Activated T-cell treated with anti-CD3 and anti-CD28 coated beads, Interleukin-2, amount 50 U/mL, for 48 hours (primary cell): ENCODE measurements at regions not wholly inside any gene's neighbourhood (a gene's known extent, or its start where the extent isn't known, plus 50 kb on each side); places are given as distances from the start of the nearest gene placed in this dataset.
"Not testable (repeated sequence)": the region's sequence is repeated elsewhere in the genome, so short reads cannot be mapped to it uniquely, and the experiment has no call there.

ENCODE experiments used
- DNase-seq, 2 experiments: peaks; one replicate each; pipeline ENCODE4 v3.0.0-alpha.2; 2020

DNA sequence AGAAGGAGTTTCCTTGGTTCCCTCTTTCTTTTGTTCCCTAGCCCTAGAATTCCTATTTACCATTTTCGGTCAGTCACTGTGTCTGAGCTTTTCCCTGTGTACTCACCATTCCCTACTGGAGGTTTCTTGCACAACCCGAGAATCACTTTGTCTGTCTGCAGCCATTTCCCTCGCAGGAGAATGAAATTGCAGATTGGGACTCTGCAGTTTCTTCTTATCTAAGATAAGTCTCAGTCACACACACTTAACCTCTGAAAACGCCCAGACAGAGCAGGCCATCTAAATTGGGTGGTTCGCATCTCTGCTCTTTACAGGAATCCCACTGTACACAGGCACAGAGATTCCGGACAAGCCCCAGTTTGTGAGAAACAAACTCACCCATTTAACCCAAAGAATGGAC is 58.6 kb upstream of the CNTNAP2 start:
- no peak for DNase-seq

DNA sequence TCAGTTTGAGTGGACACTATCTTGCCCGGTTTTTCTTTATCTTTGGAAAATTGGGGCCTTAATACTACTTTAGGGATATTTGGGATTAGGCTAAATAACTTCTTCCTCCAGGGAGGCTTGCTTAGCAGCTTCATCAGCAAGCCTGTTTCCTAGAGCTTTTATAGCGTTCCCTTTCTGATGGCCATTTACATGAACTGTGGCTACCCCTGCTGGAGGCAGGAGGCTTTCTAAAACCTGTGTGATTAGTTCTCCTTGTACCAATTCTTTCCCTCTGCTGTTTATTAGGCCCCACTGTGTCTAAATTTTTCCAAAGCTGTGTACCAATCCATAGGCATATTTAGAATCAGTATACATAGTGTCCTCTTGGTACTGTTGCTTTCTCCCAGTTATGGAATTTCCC is 61.7 kb upstream of the CNTNAP2 start:
- no peak for DNase-seq

GRCh38 chr7:146053492-146053891 is 63.1 kb upstream of the CNTNAP2 start:
- no peak for DNase-seq

DNA sequence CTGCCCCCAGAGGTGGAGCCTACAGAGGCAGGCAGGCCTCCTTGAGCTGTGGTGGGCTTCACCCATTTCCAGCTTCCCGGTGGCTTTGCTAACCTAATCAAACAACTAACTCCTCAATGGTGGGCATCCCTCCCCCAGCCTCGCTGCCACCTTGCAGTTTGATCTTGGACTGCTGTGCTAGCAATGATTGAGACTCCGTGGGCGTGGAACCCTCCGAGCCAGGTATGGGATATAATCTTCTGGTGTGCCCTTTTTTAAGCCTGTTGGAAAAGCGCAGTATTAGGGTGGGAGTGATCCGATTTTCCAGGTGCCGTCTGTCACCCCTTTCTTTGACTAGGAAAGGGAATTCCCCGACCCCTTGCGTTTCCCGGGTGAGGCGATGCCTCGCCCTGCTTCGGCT is 73.3 kb upstream of the CNTNAP2 start:
- not testable (repeated sequence) for DNase-seq

GRCh38 chr7:146028251-146028750 is 88.3 kb upstream of the CNTNAP2 start:
- DNase-seq: no peak

DNA sequence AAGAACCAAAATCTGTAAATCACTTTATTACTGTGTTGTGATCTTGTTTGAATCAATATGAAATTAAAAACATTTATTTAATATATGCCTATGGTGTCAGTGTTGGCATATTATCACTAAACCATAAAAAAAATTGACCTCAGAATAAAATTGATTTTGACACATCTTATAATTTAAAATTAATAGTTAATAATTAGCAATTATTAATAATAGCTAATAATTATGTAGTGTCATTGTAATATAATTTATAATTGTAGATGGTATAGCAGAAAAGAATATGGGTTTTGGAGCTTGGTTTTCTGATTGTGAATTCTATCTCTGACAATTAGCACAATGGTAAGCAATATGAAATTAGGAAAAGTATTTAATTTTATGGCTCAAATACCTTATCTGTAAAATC is 89.4 kb upstream of the CNTNAP2 start:
- DNase-seq: no peak

DNA sequence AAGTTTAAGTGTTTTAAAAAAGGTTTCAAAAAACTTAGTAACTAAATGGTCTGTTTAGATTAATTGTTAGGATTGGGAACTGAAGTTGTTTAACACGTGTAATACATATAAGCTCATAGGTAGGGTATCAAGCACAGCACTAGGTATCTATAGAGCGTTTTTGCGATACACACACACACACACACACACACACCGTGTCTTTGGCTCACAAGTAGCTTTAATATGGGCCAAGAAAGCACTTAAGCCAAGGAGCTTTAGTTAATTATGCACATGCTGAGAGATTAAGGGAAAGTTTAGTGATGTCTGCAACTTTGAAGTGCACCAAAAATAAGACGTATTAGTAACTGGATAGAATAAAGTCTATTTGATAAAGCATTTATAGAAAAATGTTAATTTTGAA is 93.8 kb upstream of the CNTNAP2 start:
- no peak for DNase-seq

DNA sequence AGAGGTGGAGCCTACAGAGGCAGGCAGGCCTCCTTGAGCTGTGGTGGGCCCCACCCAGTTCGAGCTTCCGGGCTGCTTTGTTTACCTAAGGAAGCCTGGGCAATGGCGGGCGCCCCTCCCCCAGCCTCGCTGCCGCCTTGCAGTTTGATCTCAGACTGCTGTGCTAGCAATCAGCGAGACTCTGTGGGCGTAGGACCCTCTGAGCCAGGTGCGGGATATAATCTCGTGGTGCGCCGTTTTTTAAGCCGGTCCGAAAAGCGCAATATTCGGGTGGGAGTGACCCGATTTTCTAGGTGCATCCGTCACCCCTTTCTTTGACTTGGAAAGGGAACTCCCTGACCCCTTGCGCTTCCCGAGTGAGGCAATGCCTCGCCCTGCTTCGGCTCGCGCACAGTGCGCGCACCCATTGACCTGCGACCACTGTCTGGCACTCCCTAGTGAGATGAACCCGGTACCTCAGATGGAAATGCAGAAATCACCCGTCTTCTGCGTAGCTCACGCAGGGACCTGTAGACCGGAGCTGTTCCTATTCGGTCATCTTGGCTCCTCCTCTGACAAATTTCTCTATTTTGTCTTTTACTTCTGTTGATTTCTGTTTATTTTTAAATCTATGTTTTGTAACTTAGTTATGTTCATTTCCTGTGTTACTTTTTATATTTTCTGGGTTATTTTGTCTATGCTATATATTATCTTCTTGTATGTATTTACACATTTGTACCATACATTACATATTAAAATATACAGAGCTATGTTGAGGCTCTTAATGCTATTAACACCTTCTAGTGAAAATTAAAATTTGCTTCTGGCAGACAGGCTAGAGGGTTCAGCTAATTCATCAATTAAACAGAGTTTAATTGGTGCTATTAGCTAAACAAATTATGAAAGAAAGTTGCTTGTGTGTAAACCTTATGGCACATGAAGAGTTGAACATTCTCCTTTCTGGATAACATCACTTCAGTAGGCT is 97.3 kb upstream of the CNTNAP2 start:
- DNase-seq: not testable (repeated sequence)

GRCh38 chr7:146017366-146017765 is 99.2 kb upstream of the CNTNAP2 start:
- not testable (repeated sequence) for DNase-seq

- not testable (repeated sequence) for DNase-seq
Measured at GRCh38 chr7:146014154-146014553, 102.4 kb upstream of the CNTNAP2 start.

DNA sequence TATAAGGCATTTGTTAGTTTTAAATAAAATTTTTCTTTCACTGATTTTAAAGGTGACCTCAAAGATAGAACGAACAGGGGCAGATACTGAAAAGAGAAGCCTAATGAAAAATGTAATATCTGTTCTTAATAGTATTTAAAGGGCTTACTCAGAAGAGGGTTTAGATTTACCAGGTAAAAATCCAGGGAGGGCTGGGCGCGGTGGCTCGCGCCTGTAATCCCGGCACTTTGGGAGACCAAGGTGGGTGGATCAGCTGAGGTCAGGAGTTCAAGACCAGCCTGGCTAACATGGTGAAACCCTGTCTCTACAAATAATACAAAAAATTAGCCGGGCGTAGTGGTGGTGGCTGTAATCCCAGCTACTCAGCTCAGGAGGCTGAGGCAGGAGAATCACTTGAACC is 108.3 kb upstream of the CNTNAP2 start:
- DNase-seq: no peak

GRCh38 chr7:146004805-146005204 is 111.8 kb upstream of the CNTNAP2 start:
- DNase-seq: no peak

DNA sequence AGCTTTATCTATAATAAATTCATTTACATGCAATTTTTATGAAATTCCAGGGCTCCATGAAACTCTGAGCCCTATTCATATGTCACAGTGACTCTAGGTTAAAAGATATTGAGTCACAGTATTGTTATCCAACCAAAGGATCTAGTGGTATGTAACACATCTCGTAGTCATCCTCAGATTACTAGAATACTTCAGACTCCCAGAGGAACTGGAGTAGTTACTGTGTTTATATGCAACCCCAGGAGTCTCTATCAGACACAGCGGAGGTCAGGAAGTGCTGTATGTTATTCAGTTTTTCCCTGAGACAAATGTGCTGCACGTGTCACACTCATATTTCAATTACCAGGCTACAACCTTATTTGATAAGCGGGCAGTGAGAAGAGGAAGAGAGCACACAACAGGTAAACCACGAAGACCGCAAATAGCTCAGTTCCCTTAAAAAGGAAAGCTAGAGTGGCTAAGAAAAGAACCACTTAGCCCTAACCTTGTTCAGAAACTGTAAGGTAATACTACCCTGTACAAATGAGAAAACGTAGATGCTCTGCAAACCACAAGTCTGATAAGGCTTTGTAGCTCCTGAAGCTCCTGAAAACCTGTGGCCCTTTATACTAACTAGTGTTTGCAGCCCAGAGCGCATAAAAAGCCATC is 114.0 kb upstream of the CNTNAP2 start:
- DNase-seq: no peak

- DNase-seq: no peak
Measured at GRCh38 chr7:146002008-146002407, 114.6 kb upstream of the CNTNAP2 start.

DNA sequence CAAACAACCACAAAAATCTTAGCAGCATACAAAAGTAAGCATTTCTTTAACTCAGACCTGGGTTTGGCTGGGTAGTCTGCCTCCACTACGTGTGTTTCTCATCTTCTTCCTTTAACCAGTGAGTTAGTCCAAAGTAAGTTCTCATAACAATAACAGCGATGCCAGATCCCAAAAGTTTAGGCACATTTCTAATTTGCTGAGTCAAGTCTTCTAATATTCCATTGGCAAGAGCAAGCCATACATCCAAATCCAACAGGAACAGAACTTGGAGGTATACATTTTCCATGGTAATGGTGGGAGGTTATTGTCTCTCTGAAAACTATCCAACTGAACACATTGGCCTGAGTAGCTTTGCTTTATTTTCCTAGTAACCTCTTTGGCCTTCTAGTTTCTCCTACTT is 115.7 kb upstream of the CNTNAP2 start:
- DNase-seq: no peak

DNA sequence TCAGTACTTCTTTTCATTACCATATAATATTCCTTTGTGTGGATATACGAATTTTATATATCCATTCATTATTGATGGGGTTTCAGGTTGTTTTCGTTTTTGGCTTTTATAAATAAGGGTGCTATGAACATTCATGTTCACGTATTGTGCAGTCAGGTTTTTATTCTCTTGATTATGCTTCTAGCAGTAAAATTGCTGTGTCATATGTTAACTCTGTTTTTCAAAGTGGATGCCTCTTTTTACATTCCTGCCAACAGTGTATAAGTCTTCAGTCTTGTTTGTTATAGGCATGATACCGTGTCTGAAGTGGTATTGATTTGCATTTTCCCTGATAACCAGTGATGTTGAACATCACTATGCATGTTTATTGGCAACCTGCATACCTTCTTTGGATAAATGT is 127.1 kb upstream of the CNTNAP2 start:
- no peak for DNase-seq

- DNase-seq: no peak
Measured at GRCh38 chr7:145986248-145986874, 130.2 kb upstream of the CNTNAP2 start.

DNA sequence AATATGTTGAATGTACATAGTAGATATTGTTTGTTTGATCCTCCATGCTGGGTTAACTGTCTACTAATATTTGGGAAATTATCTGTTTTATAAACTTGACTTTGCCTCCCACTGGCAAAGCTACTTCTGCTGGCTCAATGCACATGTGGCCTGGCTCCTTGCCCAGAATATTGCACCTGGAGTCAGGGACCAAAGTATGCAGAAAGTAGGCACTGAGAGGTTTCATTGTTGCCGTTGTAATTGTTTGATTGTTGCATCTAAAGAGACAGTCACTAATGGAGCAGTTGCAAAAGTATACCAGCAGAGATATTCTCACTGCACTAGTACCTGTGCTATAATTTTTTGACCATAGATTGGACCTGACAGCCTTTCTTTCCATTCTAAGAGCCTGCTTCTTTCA is 137.8 kb upstream of the CNTNAP2 start:
- no peak for DNase-seq

DNA sequence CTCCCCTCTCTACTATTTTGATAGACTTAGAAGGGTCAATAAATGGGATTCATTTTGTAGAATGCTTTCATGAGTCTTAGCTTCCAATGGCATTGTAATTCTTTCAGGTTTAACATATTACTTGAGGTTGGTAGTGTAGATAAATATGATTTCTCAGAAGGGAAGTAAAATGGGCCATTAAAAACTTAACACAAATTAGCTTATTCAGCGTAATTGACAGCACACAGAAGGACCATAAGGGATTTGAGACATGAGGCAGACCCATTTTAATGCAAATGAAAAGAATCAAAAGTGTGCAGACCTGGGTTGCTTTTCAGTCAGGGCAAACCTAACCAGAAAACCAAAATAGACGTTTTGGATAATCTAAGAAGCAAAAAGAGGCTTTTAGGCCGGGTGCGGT is 156.6 kb upstream of the CNTNAP2 start:
- no peak for DNase-seq

DNA sequence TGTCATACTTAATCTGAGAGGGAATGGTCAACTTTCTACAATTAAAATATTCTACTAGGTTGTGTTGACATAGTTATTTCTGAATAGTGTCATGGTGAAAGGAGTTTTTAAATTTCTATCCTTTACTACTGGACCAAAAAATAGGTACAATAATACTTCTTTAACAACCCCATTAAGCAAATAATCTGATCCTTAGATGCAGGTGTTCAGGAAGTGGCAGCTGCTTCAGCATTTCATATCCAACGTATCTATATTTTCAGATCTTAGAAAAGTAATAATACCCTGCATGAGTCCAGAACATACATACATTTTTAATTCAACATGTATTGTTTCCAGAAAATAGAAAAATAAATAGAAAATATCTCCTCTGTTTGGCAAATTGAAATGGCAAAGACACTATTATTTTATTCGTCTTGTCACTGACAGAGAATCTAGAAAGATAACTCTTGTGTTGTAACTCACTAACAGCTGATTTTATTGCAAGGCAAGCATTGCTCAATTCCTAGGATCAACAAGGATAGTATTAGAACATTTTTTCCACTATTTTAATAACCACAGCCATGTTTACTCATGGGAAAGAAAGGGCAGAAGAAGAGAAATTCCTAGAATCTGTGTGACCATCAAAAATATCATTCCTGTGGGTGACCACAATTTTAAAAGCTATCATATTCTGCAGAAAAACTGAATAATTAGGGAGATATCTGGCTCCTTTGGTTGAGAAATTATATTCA is 159.3 kb upstream of the CNTNAP2 start:
- DNase-seq: no peak

- no peak for DNase-seq
Measured at GRCh38 chr7:145951566-145951965, 165.0 kb upstream of the CNTNAP2 start.

DNA sequence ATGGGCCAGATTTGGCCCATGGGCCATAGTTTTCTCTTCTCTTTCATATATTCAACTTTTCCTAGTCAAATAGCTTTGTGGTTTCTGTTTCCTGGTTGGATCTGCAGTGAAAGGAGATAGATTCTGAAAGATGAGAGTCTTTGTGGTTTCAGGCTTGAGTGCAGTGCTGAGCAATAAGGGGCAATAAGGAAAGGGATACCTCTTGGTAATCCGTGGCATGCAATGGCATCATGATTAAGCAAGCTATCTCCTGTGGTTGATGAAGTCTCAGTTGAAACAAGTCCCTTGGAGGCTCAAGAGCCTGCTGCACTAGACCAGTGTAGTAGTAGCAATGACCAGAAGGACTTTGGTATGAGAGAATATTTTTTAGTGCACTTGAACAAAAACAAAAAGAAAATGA is 187.7 kb upstream of the CNTNAP2 start:
- no peak for DNase-seq

DNA sequence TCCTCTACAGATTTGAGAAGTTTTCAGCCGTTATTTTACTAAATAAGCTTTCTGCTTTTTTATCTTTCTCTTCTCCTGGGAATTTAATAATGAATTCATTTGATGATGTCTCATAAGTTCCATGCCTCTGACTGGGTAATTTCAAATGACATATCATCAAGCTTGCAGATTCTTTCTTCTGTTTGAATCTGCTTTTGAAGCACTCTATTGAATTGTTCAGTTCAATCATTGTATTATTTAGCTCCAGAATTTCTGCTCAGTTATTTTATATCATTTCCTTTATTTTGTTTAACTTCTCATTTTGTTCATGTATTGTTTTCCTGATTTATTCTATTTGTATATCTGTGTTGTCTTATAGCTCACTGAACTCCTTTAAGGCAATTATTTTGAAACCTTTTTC is 196.9 kb upstream of the CNTNAP2 start:
- DNase-seq: no peak
